Mucosa of descending colon (tissue), 3 donors: ENCODE measurements at regions not wholly inside any gene's neighbourhood (a gene's known extent, or its start where the extent isn't known, plus 50 kb on each side); places are given as distances from the start of the nearest gene placed in this dataset.

Experiments used
- ATAC-seq: fragments of 200-7000 bp; cut with Tn5 transposase; one replicate; pipeline ENCODE4 v1.9.1; 2020; ENCODE audit warnings: mild to moderate bottlenecking, moderate library complexity
- DNase-seq, 3 donors: peaks; one replicate each; pipeline ENCODE4 v3.0.0-alpha.2; 2020
- H3K36me3 ChIP-seq: fragments of 200-600 bp; one replicate; pipeline ENCODE4 v1.8.0; 2021; ENCODE audit warnings: low read depth, mild to moderate bottlenecking
- H3K4me1 ChIP-seq: fragments of 200-600 bp; one replicate; pipeline ENCODE4 v1.8.0; 2021; ENCODE audit warnings: low read depth, mild to moderate bottlenecking
- H3K4me3 ChIP-seq: fragments of 200-600 bp; one replicate; pipeline ENCODE4 v1.8.0; 2021; ENCODE audit warnings: mild to moderate bottlenecking
- H3K9me3 ChIP-seq: fragments of 200-600 bp; one replicate; pipeline ENCODE4 v1.8.0; 2021; ENCODE audit warnings: mild to moderate bottlenecking
- CTCF ChIP-seq: fragments of 200-600 bp; IDR thresholded peaks from one replicate; pipeline ENCODE4 v1.8.0; 2022; ENCODE audit warnings: antibody characterized with exemption, mild to moderate bottlenecking
- intact Hi-C, 2 donors: fragments of 100-400 bp; cut with DNase I in 1 of 2; cut with micrococcal nuclease in 1 of 2; formaldehyde crosslinking; loops; one replicate each; pipeline versions ENCODE4 v1.11.0 to v1.11.1; 2022; cut with DNase I, micrococcal nuclease
- donor health status: DM: no; HTN: no; CAD: no; lungs with moderate emphysema.
- donor health status: DM: no; HTN: no; CAD: no.
- donor health status: DM: no; HTN: yes; CAD: no.

DNA sequence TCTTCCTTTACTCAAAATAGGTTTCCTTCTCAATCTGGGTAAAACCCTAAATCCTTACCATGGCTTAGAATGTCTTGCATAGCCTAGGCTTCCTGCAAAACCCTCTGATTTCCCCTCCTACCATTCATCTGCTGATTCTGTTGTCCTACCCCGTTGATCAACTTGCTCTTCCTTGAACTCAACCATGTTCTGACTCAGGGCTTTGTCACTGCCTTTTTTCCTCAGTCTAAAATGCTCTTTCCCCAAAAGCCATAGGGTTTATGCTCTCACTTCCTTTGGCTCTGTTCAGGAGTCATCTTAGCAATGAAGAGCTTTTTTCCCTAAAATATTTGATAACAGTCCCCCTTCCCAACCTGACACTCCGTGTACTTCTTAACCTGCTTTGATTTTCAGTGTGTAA lies 79.4 kb upstream of the IZUMO3 start:
- no peak for DNase-seq
- intact Hi-C loops: no loop called here
- no peak for TF ChIP-seq CTCF

GRCh38 chr9:24624481-24624880 lies 78.8 kb upstream of the IZUMO3 start:
- intact Hi-C loops: no loop called here
- ATAC-seq: no peak
- H3K36me3 ChIP-seq: no peaks in the 10 kb centered on the region

More for the DNA sequence above, 79.4 kb upstream of the IZUMO3 start:
- Histone ChIP-seq H3K4me3 (no peak overlapping the region), H3K9me3 (no peaks in the 10 kb centered on the region), H3K36me3 (no peaks in the 10 kb centered on the region), H3K4me1 (no peaks in the 10 kb centered on the region)
- no peak for ATAC-seq

GRCh38 chr9:24620741-24621140 lies 75.0 kb upstream of the IZUMO3 start:
- no peaks in the 10 kb centered on the region for H3K4me1 ChIP-seq
- H3K9me3 ChIP-seq: no peaks in the 10 kb centered on the region
- H3K4me3 ChIP-seq: no peak overlapping the region
- no peak for TF ChIP-seq CTCF
- intact Hi-C loops: no loop called here
- H3K36me3 ChIP-seq: no peaks in the 10 kb centered on the region
- DNase-seq: no peak
- ATAC-seq: no peak

More at GRCh38 chr9:24624481-24624880, 78.8 kb upstream of the IZUMO3 start:
- H3K4me3 ChIP-seq: no peak overlapping the region
- H3K9me3 ChIP-seq: no peaks in the 10 kb centered on the region
- TF ChIP-seq CTCF: no peak
- no peak for DNase-seq
- no peaks in the 10 kb centered on the region for H3K4me1 ChIP-seq

DNA sequence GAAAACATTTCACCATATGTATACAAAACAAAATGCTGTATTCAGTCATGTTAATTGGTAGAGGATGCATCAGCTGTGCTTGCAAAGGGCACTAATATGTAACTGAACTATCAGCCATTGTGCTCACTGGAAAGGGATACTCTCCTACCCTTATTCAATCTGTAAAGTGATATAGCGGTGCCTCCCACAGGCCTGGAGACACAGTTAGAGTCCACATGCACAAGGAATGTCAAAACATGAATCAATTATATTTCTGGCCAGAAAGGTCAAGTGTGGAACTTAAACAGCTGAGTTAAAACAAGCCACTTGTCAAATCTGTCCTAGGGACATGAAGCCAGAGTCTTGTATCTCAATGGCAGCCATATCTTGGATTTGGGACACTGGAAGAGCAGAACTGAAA lies 71.2 kb upstream of the IZUMO3 start:
- ATAC-seq (no peak), DNase-seq (peak in 1 of 3 donors; percentile 17)
- H3K9me3 ChIP-seq: no peaks in the 10 kb centered on the region
- no peak overlapping the region for H3K4me3 ChIP-seq
- H3K36me3 ChIP-seq: no peaks in the 10 kb centered on the region
- intact Hi-C loops: no loop called here
- TF ChIP-seq CTCF: no peak
- no peaks in the 10 kb centered on the region for H3K4me1 ChIP-seq

DNA sequence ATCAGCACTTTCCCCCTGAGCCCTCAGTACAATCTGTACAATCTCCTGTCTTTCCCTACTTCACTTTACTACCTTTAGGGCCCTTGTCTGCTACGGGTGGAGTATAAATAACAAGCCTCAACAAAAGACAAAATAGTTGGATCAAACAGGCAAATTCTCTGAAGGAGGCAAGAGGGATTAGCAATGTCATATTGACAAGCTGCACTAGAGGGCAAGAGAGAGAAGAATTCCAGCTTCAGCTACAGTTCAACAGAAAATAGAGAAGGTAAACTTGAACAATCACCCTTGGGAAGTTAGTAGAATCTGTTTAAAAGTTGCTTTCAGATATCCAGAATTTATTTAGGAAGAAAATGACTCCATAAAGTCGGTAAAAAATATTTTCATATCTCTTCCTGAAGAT lies 68.4 kb upstream of the IZUMO3 start:
- no peak for DNase-seq
- H3K4me3 ChIP-seq: no peak overlapping the region
- H3K4me1 ChIP-seq: no peaks in the 10 kb centered on the region
- no peak for TF ChIP-seq CTCF
- intact Hi-C loops: no loop called here
- no peaks in the 10 kb centered on the region for H3K9me3 ChIP-seq
- no peaks in the 10 kb centered on the region for H3K36me3 ChIP-seq
- no peak for ATAC-seq

DNA sequence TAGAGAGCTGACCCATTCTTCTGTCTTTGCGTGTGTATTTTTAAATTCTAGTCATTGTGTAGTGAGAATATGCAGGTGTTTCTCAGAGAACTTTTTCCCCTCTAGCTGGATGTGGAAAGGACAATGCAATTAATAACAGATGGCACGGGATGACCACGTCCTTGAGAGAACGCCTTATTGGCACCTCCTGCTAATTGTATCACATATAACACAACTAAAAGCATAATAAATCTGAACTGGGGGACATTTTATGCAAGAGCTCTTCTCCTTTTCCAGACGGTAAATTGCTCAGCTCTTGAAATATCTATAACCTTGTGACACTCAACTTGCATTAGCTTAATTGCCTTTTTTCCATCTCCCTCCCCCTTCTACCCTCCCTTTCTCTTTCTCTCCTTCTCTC lies 62.9 kb upstream of the IZUMO3 start:
- no peaks in the 10 kb centered on the region for H3K9me3 ChIP-seq
- DNase-seq (no peak), ATAC-seq (no peak)
- intact Hi-C loops: no loop called here
- H3K4me1 ChIP-seq: no peaks in the 10 kb centered on the region
- no peak overlapping the region for H3K4me3 ChIP-seq
- H3K36me3 ChIP-seq: no peaks in the 10 kb centered on the region
- no peak for TF ChIP-seq CTCF
